IMR-90 (cell line): ENCODE measurements at regions not wholly inside any gene's neighbourhood (a gene's known extent, or its start where the extent isn't known, plus 50 kb on each side); places are given as distances from the start of the nearest gene placed in this dataset.

ENCODE experiments used
- ATAC-seq: fragments of 200-7000 bp; cut with Tn5 transposase; 2 replicates; pipeline ENCODE4 v1.9.1; 2020; ENCODE audit warnings: low read depth, mild to moderate bottlenecking, moderate library complexity
- BruUV-seq: library from RNA; stranded (reverse); fragments of 400-500 nt; replicated peaks from 2 replicates; lab custom pipeline; 2021; lab: Mats Ljungman, UMichigan
- CTCF ChIA-PET: fragments of 300-600 bp; formaldehyde crosslinking; extraction: SDS; loops from one replicate; lab custom pipeline; 2021; ENCODE audit warnings: antibody characterized with exemption; lab: Yijun Ruan, JAX
- POLR2A ChIA-PET: fragments of 300-600 bp; sonication (Branson Sonifier 250); formaldehyde crosslinking; loops from one replicate; lab custom pipeline; 2022; ENCODE audit warnings: antibody characterized with exemption; ENCODE audit not compliant: unreplicated experiment; lab: Charles Lee
- DNase-seq: peaks from one replicate; pipeline ENCODE4 v3.0.0; 2013
- H2AFZ ChIP-seq: replicated peaks from 2 replicates; pipeline ENCODE3; 2013; ENCODE audit warnings: low read length, mild to moderate bottlenecking; ENCODE audit not compliant: poor library complexity
- H2AK5ac ChIP-seq: 2 replicates; pipeline ENCODE4 v1.6.1; 2013; ENCODE audit warnings: low read depth, low read length, inconsistent platforms
- H2AK9ac ChIP-seq: replicated peaks from 2 replicates; pipeline ENCODE3; 2013; ENCODE audit warnings: mild to moderate bottlenecking, low read depth, low read length, moderate library complexity; ENCODE audit not compliant: poor library complexity
- H2BK120ac ChIP-seq: 2 replicates; pipeline ENCODE4 v1.6.1; 2013; ENCODE audit warnings: low read depth, low read length, inconsistent platforms
- H2BK15ac ChIP-seq: 3 replicates; pipeline ENCODE4 v1.6.1; 2013; ENCODE audit warnings: low read depth, low read length, inconsistent platforms
- H2BK20ac ChIP-seq: 2 replicates; pipeline ENCODE4 v1.6.1; 2013; ENCODE audit warnings: low read depth, mild to moderate bottlenecking, inconsistent platforms, low read length, moderate library complexity
- H2BK5ac ChIP-seq: 2 replicates; pipeline ENCODE4 v1.6.1; 2013; ENCODE audit warnings: mild to moderate bottlenecking, low read depth, low read length, inconsistent platforms; ENCODE audit not compliant: poor library complexity, severe bottlenecking
- H3K14ac ChIP-seq: replicated peaks from 2 replicates; pipeline ENCODE4 v1.6.1; 2013; ENCODE audit warnings: low read depth, low read length, inconsistent platforms
- H3K18ac ChIP-seq: 2 replicates; pipeline ENCODE4 v1.6.1; 2013; ENCODE audit warnings: low read depth, low read length, control low read depth
- H3K23ac ChIP-seq: 2 replicates; pipeline ENCODE4 v1.6.1; 2013; ENCODE audit warnings: low read depth, low read length, inconsistent platforms
- H3K27ac ChIP-seq: 2 replicates; pipeline ENCODE4 v1.5.1; 2013; ENCODE audit warnings: mild to moderate bottlenecking, control low read depth, low read length; ENCODE audit not compliant: insufficient read depth
- H3K27me3 ChIP-seq: 2 replicates; pipeline ENCODE4 v1.6.1; 2013; ENCODE audit warnings: low read length; ENCODE audit not compliant: control insufficient read depth, insufficient read depth
- H3K36me3 ChIP-seq: 2 replicates; pipeline ENCODE4 v1.6.1; 2013; ENCODE audit warnings: low read length, mixed read lengths; ENCODE audit not compliant: control insufficient read depth, insufficient read depth
- H3K4ac ChIP-seq: 2 replicates; pipeline ENCODE4 v1.6.1; 2013; ENCODE audit warnings: low read depth, low read length, inconsistent platforms
- H3K4me1 ChIP-seq: 2 replicates; pipeline ENCODE4 v1.6.1; 2013; ENCODE audit warnings: low read length, mixed read lengths; ENCODE audit not compliant: control insufficient read depth, insufficient read depth
- H3K4me2 ChIP-seq: 2 replicates; pipeline ENCODE4 v1.6.1; 2013; ENCODE audit warnings: low read depth, mild to moderate bottlenecking, control low read depth, low read length, moderate library complexity
- H3K4me3 ChIP-seq: 2 replicates; pipeline ENCODE4 v1.5.1; 2013; ENCODE audit warnings: low read depth, mild to moderate bottlenecking, control low read depth, low read length, moderate library complexity; ENCODE audit not compliant: insufficient read depth
- H3K56ac ChIP-seq: 2 replicates; pipeline ENCODE4 v1.6.1; 2013; ENCODE audit warnings: low read length, inconsistent platforms; ENCODE audit not compliant: insufficient read depth; ENCODE audit errors: extremely low read depth
- H3K79me1 ChIP-seq, 2 experiments: 2 replicates each; pipeline ENCODE4 v1.6.1; 2013; ENCODE audit warnings: low read length in 2 of 2, inconsistent platforms in 1 of 2, low read depth in 1 of 2
- H3K9ac ChIP-seq: 2 replicates; pipeline ENCODE4 v1.6.1; 2013; ENCODE audit warnings: low read depth, low read length, control low read depth
- H3K9me1 ChIP-seq: 2 replicates; pipeline ENCODE4 v1.6.1; 2013; ENCODE audit warnings: low read length, inconsistent platforms; ENCODE audit not compliant: insufficient read depth
- H3K9me3 ChIP-seq: 2 replicates; pipeline ENCODE4 v1.6.1; 2013; ENCODE audit warnings: low read length; ENCODE audit not compliant: control insufficient read depth, insufficient read depth
- H4K20me1 ChIP-seq: 2 replicates; pipeline ENCODE4 v1.6.1; 2013; ENCODE audit warnings: low read length, inconsistent platforms; ENCODE audit not compliant: insufficient read depth
- H4K5ac ChIP-seq: 2 replicates; pipeline ENCODE4 v1.6.1; 2013; ENCODE audit warnings: mild to moderate bottlenecking, low read depth, low read length, control low read depth
- H4K8ac ChIP-seq, 2 experiments: 2 replicates each; pipeline ENCODE4 v1.6.1; 2013; ENCODE audit warnings: low read depth in 2 of 2, low read length in 2 of 2, control low read depth in 1 of 2, inconsistent platforms in 1 of 2
- H4K91ac ChIP-seq: 2 replicates; pipeline ENCODE4 v1.6.1; 2013; ENCODE audit warnings: low read depth, low read length, inconsistent platforms; ENCODE audit not compliant: insufficient read depth
- BHLHE40 ChIP-seq: fragments of 150-350 bp; IDR thresholded peaks from 2 replicates; pipeline ENCODE4 v1.6.1; 2016; ENCODE audit warnings: mild to moderate bottlenecking, low read depth, low read length
- CEBPB ChIP-seq: IDR thresholded peaks from 2 replicates; pipeline ENCODE4 v1.6.1; 2012; ENCODE audit warnings: low read depth, low read length, improper control_type of control experiment
- CHD1 ChIP-seq: IDR thresholded peaks from 2 replicates; pipeline ENCODE4 v1.6.1; 2012; ENCODE audit warnings: low read depth, low read length, improper control_type of control experiment
- ELK1 ChIP-seq: fragments of 150-350 bp; IDR thresholded peaks from 2 replicates; pipeline ENCODE4 v1.6.1; 2016; ENCODE audit warnings: low read depth, mild to moderate bottlenecking, low read length, moderate library complexity, borderline replicate concordance
- FOS ChIP-seq: fragments of 150-350 bp; IDR thresholded peaks from 2 replicates; pipeline ENCODE4 v1.6.1; 2016; ENCODE audit warnings: low read depth, low read length
- MAFK ChIP-seq: IDR thresholded peaks from 2 replicates; pipeline ENCODE4 v1.6.1; 2012; ENCODE audit warnings: low read depth, low read length, improper control_type of control experiment
- MAZ ChIP-seq: IDR thresholded peaks from 2 replicates; pipeline ENCODE4 v1.6.1; 2012; ENCODE audit warnings: low read depth, mild to moderate bottlenecking, low read length, improper control_type of control experiment, moderate library complexity, borderline replicate concordance
- MXI1 ChIP-seq: IDR thresholded peaks from 2 replicates; pipeline ENCODE4 v1.6.1; 2012; ENCODE audit warnings: low read depth, mild to moderate bottlenecking, low read length, moderate library complexity, borderline replicate concordance
- NFE2L2 ChIP-seq: fragments of 150-350 bp; IDR thresholded peaks from 2 replicates; pipeline ENCODE4 v1.6.1; 2016; ENCODE audit warnings: low read depth, mild to moderate bottlenecking, low read length
- POLR2A ChIP-seq: IDR thresholded peaks from 2 replicates; pipeline ENCODE4 v1.6.1; 2012; ENCODE audit warnings: mild to moderate bottlenecking, low read depth, low read length
- RAD21 ChIP-seq: IDR thresholded peaks from 2 replicates; pipeline ENCODE4 v1.6.1; 2012; ENCODE audit warnings: low read length, improper control_type of control experiment
- RCOR1 ChIP-seq: IDR thresholded peaks from 2 replicates; pipeline ENCODE4 v1.6.1; 2012; ENCODE audit warnings: mild to moderate bottlenecking, low read length, improper control_type of control experiment; ENCODE audit not compliant: insufficient replicate concordance
- RFX5 ChIP-seq: IDR thresholded peaks from 2 replicates; pipeline ENCODE4 v1.8.0; 2012; ENCODE audit warnings: low read depth, mild to moderate bottlenecking, low read length, moderate library complexity
- SMC3 ChIP-seq: fragments of 150-350 bp; IDR thresholded peaks from 2 replicates; pipeline ENCODE4 v1.6.1; 2016; ENCODE audit warnings: low read depth, mild to moderate bottlenecking, antibody characterized with exemption, low read length, moderate library complexity
- USF2 ChIP-seq: fragments of 150-350 bp; IDR thresholded peaks from 2 replicates; pipeline ENCODE4 v1.6.1; 2017; ENCODE audit warnings: mild to moderate bottlenecking, antibody characterized with exemption, low read length, low read depth
- dilution Hi-C: fragments of 300-500 bp; cut with HindIII; formaldehyde crosslinking; loops from one replicate; pipeline ENCODE4 v1.14.3; 2018; ENCODE audit warnings: low sequenced_read_pairs; ENCODE audit not compliant: unreplicated experiment
- in situ Hi-C: fragments of 300-500 bp; cut with MboI; formaldehyde crosslinking; loops from 3 replicates; pipeline ENCODE4 v1.14.3; 2019; ENCODE audit warnings: low sequenced_read_pairs, inconsistent platforms, mixed read lengths
- intact Hi-C: fragments of 100-400 bp; cut with micrococcal nuclease; formaldehyde crosslinking; loops from 2 replicates; pipeline ENCODE4 v1.10.0; 2022
- TF ChIP-seq, protein P1 (sequence below): conservative IDR thresholded peaks from 2 replicates; pipeline ENCODE4 v1.5.1; 2012; ENCODE audit warnings: mild to moderate bottlenecking, low read depth, low read length, improper control_type of control experiment

- Histone ChIP-seq H4K20me1 (no peaks in the 10 kb centered on the region), H2BK15ac (no peak overlapping the region), H3K9me1 (no peaks in the 10 kb centered on the region), H3K4me3 (no peak overlapping the region), H3K56ac (no peak overlapping the region), H2BK20ac (no peak overlapping the region), H2BK120ac (no peak overlapping the region), H4K8ac (no peak overlapping the region), H2AFZ (no peak overlapping the region), H2BK5ac (no peak overlapping the region), H3K14ac (no peak overlapping the region), H3K27me3 (no peaks in the 10 kb centered on the region), H3K9ac (no peak overlapping the region), H4K91ac (no peak overlapping the region), H3K18ac (no peak overlapping the region), H3K36me3 (no peaks in the 10 kb centered on the region), H3K23ac (no peak overlapping the region), H3K4me2 (no peak overlapping the region), H3K4ac (no peak overlapping the region), H3K9me3 (no peaks in the 10 kb centered on the region), H3K79me1 (no peaks in the 10 kb centered on the region), H3K27ac (no peak overlapping the region), H4K5ac (no peak overlapping the region), H2AK5ac (no peak overlapping the region), H2AK9ac (no peak overlapping the region), H3K4me1 (no peaks in the 10 kb centered on the region)
- BruUV-seq: no TSS peak
- in situ Hi-C loops: no loop called here
- no peak for DNase-seq
- intact Hi-C loops: no loop called here
- CTCF ChIA-PET: no interaction called here
- dilution Hi-C loops: no loop called here
- no peak for ATAC-seq
- TF ChIP-seq ELK1 (no peak), USF2 (no peak), NFE2L2 (no peak), RCOR1 (no peak), CHD1 (no peak), SMC3 (no peak), MAFK (no peak), RAD21 (no peak), CEBPB (no peak), RFX5 (no peak), FOS (no peak), MXI1 (no peak), POLR2A (no peak), BHLHE40 (no peak), MAZ (no peak)
- TF ChIP-seq, protein P1, sequence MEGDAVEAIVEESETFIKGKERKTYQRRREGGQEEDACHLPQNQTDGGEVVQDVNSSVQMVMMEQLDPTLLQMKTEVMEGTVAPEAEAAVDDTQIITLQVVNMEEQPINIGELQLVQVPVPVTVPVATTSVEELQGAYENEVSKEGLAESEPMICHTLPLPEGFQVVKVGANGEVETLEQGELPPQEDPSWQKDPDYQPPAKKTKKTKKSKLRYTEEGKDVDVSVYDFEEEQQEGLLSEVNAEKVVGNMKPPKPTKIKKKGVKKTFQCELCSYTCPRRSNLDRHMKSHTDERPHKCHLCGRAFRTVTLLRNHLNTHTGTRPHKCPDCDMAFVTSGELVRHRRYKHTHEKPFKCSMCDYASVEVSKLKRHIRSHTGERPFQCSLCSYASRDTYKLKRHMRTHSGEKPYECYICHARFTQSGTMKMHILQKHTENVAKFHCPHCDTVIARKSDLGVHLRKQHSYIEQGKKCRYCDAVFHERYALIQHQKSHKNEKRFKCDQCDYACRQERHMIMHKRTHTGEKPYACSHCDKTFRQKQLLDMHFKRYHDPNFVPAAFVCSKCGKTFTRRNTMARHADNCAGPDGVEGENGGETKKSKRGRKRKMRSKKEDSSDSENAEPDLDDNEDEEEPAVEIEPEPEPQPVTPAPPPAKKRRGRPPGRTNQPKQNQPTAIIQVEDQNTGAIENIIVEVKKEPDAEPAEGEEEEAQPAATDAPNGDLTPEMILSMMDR: no peak
- POLR2A ChIA-PET: no interaction called here
Measured at GRCh38 chr1:95393434-95393833, 159.4 kb downstream of the RWDD3 start.
